Stimulated activated CD4-positive, alpha-beta T cell treated with anti-CD3 and anti-CD28 coated beads, Interleukin-1b, Interleukin-23, amount 100 ng/mL, for 24 hours (primary cell): ENCODE measurements at regions not wholly inside any gene's neighbourhood (a gene's known extent, or its start where the extent isn't known, plus 50 kb on each side); places are given as distances from the start of the nearest gene placed in this dataset.
"Not testable (repeated sequence)": the region's sequence is repeated elsewhere in the genome, so short reads cannot be mapped to it uniquely, and the experiment has no call there.

Experiments
- DNase-seq, 4 experiments: peaks; one replicate each; pipeline ENCODE4 v3.0.0-alpha.2; 2020; ENCODE audit warnings: low read depth in 4 of 4, low spot score in 1 of 4

DNA sequence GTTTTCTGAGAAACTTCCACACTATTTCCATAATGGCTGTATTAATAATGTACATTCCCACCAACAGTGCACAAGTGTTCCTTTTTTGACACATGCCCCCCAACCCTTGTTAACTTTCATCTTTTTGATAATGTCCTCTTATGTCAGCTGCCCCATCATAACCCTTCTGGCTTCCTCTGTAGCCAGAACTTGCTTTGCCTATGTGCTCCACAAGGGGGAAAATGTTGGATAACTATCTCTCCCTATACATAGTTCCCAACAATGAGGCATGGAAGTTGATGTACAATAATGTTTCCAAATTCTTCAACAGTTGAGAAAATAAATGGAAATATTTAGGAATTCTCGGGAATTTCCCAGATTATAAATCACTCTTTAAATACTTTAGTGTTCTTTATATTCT is 142.9 kb downstream of the ASB9 start:
- DNase-seq = no peak

DNA sequence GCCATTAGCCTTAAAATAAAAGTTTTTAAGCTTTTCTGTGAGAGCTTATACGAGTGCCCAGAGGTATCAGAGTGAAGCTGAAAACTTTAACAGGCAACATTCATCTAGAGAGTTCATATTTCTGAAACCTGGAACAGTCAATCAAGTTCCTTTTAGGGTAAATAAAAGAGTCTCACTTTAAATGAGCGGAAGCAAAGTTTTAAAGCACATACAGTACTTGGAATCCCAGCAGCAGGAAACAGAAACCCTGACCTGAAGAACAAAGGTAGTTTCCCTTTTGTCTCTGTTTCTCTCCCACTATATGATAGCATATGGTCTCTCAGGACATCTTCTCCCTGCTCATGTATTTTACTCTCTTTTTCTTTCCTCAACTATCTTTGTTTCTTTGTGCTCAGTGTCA is 153.0 kb downstream of the ASB9 start:
- DNase-seq = no peak

DNA sequence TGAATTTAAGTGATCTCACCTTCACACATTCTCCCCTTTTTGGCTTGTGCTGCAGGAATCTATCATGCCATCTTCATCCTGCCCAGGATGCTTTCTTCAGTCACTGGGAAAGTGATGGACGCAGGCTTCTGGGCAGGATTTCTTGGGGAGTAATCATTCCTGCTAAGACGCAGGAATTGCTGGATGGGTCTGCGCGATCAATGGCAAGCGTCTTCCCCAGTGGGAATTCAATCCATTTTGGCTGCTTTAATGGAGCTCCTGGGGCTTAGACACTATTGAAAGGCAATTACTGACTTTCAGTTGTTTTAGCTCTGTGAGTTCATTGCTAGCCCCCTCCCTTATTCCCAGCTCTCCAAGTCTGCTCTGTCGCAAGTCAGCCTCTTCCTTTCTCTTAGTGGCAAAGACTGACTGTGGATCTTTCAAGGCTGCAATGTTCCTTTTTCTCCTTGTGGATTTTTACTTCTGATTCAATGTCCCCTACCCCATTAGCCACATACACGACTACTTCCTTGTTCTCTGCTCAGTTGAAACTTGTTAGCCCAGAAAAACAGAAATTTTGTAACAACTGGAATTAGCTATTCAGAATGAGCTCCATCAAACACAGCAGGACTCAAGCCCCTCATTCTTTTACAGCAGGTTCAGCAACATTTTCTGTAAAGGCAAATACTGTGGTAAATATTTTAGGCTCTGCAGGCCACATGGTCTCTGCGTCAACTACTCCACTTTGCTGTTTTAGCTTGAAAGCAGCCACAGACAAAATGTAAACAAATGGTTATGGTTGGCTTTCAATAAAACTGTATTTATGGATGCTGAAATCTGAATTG is 154.9 kb downstream of the ASB9 start:
- no peak for DNase-seq

DNA sequence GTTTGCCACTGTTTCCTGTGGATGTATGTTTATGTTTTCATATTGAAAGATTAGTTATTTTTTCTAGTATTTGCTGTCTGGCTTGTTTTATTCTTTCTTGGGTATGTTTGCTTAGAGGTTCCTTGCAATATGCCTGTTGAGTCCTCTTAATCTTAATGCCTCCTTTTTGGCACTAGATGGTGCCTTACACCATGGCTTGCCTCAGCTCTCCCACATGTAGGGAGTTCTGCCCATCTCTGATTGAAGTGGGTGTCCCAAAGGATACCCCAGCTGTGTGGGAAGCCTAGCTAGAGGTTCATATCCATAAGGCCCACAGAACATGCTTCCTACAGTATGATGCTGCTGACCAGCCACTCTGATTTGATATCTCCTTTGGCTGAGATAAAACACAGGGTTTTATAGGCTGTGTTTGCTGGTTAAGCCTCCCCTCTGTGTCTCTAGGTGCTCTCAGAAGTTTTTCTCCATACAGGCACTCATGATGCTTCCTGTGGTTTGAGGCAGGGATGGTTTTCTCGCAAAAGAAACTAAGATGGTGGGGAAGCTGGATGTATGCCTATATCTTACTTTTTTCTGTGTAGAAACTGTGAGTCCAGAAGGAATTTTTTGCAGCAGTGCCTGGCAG is 162.4 kb downstream of the ASB9 start:
- DNase-seq = no peak

DNA sequence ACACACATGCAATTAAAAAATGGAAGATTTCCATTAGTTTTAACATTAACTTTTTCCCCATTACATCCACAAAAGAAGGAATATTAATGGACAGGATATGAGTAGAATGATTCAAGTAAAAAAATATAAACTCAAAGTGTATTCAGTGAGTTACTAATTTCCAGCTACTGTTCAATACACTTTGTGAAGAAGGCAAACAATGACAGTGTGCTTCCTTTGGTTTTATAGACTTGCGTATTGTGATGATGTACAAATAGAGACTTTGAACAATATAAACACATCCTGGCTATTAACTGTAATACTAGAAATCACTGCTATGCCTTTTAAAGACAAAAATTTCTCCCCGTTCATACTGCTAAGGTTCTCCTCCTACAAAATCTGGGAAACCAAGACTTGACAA is 171.4 kb downstream of the ASB9 start:
- DNase-seq = no peak

DNA sequence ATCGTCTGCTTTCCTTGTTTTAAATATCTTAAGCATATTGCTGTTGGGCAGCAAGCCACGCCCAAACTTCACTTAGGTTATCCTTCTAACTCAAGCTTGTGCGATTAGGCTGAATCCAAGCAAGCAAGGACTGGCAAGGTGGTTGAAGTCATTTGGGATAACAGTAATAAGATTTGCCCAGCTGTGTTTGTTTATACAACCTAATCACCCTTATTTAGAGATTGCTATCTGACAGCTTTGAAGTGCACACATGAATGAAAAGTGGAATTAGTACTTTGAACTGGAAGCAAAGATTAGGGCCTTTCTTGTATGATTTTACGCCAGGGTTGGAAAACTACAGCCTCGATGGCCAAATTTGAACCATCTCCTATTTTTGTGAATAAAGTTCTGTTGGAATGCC is 182.1 kb downstream of the ASB9 start:
- DNase-seq = no peak

DNA sequence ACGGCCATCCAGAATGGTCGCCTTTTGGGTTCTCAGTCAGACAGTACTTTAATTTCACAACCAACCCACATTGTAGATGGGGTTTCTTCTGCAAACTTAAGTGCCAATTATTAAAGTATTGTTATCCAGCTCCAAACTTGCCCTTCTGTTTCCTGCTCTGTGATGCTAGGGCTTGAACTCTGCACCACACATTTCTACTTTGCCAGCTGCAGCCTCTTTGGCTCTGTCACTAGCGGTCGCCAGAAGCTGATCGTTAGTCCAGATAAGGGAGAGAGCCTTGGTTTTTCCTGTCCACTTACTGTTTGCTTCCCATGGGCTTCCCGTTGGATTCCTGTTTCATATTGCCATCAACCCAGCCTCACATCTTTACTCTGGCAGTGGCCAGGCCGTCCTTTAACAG is 196.6 kb downstream of the ASB9 start:
- no peak for DNase-seq

DNA sequence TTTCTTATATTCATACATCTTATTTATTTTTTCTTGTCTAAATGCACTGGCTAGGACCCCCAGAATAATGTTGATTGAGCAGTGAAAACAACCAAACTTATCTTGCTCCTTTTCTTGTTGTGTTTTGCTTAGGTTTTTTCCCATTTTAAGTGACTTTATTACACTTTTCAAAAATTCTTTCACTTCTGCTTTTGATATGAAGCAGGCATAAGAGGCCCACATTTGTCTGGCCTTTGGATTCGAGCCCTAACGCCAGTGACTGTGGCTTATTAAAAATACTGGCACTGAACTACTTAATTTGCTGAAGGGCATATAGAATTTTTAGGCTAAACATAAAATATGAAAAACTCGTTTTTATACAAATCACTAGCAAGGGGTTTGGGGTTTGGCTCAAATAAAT is 197.0 kb downstream of the ASB9 start:
- no peak for DNase-seq

DNA sequence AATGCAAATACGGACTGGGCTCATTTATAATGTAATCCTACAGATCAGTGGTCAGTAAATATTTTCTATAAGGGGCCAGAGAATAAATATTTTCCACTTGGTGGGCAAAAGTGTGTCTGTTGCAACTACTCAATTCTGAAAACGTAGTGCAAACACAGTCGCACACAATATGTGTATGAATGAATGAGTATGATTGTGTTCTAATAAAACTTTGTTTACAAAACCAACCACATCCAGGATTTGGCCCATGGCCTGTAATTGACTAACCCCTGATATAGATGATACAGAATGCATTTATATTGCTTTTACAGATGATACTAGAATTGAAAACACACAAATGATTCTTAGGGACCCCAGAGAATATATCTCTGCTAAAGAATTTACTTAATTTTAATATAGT is 197.6 kb downstream of the ASB9 start:
- DNase-seq = no peak

DNA sequence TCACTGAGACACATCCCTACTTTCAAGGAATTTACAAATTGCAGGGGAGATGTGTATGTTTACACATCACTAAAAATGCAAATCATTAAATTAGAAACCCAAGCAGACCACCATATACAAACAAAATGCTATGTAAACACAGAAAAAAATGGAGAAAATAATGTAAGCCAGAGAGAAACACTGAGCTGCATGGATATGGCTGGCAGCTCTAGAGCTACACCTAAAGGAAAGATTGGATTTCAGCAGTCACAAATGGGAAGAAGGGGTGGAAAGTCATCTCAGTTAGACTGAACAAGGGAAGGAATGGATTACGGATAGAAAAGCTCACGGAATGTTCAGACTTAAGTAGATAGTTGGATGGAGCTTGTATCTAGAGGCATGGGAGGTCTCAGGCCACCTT is 186.3 kb downstream of the MOSPD2 start:
- DNase-seq = no peak

DNA sequence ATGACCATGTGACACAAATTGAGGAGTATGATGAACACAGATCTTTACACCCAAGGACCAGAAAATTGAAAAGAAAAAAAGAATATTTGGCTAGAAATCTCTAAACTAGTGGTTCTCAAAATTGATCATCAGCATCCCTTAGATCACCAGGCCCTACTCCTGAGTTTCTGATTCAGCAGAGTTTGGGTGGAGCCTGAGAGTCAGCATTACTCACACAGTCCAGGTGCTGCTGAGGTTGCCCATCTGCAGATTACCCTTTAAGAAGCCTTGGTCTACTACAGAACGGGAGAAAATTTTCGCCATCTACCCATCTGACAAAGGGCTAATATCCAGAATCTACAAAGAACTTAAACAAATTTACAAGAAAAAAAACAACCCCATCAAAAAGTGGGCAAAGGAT is 182.8 kb downstream of the MOSPD2 start:
- DNase-seq = no peak

DNA sequence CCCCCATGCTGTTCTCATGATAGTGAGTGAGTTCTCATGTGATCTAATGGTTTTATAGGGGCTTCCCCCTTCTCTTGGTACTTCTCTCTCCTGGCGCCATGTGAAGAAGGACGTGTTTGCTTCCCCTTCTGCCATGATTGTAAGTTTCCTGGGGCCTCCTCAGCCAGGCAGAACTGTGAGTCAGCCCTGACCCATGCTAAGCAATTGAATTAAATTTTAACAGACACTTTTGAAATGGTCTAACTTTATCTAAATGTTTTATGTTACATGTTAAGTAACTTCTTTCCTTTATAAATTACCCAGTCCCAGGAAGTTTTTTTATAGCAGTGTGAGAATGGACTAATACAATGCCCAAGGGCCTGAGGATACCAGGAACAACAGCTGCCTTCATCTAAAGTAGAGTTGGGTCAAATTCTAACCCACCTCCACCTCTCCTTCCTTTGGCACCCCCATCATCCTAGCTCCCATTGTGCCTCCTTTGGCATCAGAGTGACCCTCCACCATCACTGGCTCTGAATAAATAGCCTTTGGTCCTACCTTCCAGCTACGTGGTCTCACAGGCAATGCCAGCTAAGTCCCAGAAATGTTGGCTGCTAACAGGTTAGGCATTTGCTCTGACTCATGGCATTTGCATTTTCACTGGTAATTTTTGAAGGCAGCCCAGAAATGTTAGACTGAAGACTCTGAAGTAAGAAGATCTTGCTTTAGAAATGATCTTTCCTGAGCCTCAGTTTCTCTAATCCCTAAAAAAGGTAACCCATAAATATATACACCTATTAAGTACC is 182.1 kb downstream of the MOSPD2 start:
- DNase-seq = no peak

DNA sequence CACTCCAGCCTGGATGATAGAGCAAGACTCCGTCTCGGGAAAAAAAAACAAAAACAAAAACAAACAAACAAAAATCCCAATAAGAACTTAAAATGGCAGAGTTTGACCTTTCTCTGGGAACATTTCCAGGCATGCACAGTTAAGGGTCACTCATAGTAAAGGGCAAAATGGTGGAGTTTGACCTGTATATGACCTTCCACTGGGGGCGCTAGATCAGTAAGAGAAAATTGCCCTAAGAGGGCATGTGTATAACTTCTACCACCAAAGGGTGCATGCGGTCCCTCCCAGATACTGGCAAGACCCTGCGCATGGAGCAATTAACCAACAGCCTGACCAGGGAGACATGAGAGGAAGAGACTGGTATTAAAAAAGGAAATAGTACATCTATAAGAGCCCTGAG is 177.2 kb downstream of the MOSPD2 start:
- DNase-seq = no peak

DNA sequence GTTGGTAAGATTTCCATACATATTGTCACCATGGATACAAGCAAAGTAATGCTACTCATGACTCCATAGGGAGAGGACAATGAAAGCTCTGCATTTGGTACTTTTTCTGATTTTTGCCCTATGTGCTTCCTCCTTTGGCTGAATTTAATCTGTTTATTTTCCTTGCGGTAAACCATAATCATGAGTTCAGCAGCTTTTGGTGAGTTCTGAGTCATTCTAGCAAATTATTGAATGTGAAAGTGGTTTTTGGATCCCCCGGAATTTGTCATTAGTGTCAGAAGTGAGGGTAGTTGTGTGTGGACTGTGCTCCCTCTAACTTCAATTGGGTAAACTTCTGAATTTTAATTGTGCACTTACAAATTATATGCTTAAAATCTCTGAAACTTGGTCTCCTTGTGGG is 170.3 kb downstream of the MOSPD2 start:
- no peak for DNase-seq

DNA sequence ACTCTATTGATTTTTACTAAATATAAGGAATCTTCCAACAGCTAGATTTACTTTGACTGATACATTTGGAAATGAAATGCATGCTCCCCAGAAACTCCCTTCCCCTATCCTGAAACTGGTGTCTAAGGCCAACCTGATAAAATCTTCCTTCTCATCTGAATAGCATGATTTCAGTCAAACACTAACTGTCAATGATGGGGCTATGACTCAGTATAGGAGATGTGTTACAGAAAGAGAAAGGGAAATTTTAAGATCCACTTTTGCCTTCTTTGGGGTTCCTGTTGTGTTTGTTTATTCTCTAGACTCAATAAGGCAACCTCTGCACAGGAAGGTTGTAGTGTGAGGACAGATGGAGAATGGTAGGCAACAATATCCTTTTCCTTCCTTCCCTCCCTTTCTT is 160.7 kb downstream of the MOSPD2 start:
- no peak for DNase-seq

DNA sequence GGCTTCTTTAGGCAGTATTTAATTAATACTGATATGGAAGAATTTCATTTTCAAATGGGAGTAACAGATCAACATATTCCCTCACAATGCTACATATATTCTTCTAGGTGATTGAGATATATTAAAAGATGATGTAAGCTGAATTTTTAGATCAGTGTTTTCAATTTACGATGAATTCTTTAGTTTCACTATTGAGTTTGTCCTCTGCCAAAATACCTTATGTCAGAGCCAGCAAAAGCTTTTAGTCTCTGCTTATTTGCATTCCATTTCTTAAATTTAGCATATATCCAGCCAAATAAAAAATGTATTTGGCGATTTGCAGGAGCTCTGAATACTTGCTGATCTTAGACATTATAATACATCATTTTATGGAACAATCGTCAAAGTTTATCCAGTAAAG is 144.3 kb downstream of the MOSPD2 start:
- no peak for DNase-seq

DNA sequence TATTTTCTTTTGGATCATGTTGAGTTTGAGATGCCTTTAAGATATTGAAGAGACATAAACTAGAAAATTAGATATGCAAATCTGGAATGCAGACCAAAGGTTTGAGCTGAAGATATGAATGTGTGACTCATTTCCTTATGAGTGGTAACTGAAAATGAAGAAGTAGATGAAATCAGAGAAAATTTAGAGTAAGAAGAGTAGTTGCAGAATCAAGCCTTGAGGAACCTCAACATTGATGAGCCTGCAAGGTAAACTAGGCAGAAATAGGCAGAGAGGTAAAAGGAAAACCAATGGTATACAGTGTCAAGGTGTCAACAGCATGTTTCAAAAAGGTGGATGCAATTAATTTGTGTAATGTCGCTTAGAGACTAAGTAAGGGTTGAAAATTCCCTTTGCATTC is 142.8 kb downstream of the MOSPD2 start:
- DNase-seq = no peak

DNA sequence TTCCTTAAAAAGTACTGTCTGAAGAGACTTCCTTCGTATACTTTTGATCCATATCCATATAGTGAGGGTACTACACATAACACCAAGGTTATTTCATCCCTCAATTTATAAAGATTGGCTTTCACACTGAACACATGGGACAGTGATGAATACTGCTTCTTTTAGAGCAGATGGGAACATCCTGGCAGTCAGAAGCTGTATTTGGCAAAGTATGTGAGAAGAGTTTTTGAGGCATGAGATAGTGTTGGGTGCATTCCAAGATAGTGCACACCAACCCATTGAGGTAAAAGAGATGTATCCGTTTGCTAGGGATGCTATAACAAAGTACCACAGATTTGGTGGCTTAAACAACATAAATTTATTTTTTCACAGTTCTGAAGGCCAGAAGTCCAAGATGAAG is 141.1 kb downstream of the MOSPD2 start:
- no peak for DNase-seq

DNA sequence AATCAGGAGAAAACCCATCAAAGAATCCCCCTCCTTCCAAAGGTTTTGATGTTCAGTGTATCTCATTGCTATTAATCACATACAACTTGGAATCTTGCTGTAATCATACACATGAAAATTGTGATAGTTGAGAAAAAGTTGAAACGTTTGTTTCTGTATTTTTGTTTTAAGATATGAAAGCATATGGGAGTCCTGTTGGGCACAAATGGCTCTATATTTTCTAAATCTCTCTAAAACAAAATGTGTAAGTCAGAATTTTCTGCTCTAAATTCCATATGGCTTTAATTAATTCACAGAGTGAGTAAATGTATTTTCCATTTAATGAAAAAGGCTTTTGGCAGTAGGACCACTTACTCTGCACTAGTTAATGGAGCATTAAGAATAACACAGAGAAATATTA is 140.2 kb downstream of the MOSPD2 start:
- no peak for DNase-seq

DNA sequence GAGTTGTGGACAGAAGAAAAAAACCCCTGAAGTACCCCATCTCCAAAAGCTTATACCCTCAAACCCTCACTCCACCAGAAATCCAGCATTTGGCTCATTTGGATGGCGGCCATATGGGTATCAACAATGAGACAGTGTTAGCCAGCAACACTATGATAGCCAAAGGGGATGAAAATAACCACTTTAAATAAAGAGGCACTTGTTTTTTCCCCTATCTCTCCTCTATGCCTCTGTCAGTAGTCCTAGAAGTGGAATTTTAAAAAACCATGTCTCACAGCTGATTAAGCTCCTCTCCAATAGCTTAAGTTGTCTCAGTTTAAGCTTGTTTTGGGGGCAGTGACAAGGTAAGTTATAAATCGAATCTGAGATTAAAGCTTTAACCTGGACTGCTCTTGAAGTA is 124.0 kb downstream of the MOSPD2 start:
- no peak for DNase-seq

DNA sequence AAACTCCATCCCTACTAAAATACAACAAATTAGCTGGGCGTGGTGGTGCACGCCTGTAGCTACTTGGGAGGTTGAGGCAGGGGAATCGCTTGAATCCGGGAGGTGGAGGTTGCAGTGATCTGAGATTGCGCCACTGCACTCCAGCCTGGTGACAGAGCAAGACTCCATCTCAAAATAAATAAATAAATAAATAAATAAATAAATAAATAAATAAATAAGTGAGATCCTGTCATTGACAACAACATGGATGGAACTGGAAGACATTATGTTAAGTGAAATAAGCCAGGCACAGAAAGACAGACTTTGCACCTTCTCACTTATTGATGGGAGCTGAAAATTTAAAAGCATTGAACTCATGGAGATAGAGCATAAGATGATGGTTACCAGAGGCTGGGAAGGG is 111.2 kb downstream of the MOSPD2 start:
- DNase-seq = not testable (repeated sequence)
